ENCODE measurements at regions not wholly inside any gene's neighbourhood (a gene's known extent, or its start where the extent isn't known, plus 50 kb on each side); places are given as distances from the start of the nearest gene placed in this dataset.
A peak's percentile ranks its signal among the peaks of the same experiment; 100 is the strongest.
"Not testable (repeated sequence)": the region's sequence is repeated elsewhere in the genome, so short reads cannot be mapped to it uniquely, and the experiment has no call there.

DNA sequence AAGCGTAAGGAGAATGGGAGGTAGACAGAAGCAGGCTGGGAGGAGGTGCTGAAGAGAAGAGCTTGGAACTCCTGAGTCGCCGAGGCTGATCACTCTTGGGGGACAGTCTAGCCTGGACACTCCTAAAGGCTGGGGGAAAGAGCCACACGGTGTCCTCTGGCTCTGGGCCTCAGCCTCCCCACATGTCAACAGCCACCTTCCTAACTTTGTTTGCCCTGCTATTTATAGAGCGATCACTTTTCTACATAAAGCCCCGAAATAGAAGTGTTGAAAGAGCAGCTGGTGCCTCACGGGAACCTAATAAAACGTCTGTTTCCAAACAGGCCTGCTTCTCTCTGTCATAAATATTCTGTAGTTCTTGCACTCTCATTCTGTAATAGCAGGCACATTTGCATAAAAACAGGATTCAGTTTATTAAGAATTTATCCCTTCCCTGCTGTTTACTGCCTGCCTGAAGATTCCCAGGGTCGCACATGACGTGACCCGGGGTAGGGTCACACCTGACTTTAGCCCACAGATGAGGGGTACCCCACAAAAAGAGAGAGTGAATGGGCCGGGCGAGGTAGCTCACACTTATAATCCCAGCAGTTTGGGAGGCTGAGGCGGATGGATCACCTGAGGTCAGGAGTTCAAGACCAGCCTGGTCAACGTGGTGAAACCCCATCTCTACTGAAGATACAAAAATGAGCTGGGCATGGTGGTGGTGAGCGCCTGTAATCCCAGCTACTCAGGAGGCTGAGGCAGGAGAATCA, 212.5 kb downstream of the TOMM20 start:
- no peak for DNase-seq (ENCODE audit: extremely low read depth in 1 of 11, low read depth in 9 of 11, low spot score in 4 of 11)

DNA sequence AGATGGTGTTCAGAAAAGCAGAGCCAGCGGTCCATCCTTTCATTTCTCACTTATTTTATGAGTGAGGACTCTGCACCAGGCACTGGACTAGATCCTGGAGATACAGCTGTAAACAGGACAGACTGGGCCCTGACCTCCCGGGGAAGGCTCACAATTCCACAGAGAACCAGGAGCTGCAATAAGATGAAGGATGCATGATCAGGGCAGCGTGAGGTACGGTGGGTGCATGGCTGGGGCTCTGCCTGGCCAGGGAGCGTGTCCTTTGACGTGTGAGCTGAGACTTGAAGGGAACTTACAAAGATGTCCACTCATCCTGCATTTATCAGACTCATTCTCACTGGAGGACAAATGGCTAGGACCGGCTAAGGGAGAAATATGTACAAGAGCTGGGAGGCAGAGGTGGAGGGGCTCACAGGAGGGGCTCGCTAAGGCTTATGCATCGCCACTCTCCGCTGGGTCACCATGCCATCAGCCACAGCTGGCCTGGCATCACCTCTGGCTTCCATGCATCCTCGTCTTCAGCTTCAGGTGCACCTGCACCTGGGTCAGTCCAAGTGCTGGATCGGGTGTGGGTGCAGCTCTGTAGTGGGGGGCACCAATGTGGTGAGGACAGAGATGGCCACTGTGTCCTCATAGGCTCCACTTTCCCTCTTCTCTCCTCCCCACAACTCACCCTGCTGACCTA, 213.9 kb downstream of the TOMM20 start:
- DNase-seq (ENCODE audit: extremely low read depth in 1 of 11, low read depth in 9 of 11, low spot score in 4 of 11): no peak

DNA sequence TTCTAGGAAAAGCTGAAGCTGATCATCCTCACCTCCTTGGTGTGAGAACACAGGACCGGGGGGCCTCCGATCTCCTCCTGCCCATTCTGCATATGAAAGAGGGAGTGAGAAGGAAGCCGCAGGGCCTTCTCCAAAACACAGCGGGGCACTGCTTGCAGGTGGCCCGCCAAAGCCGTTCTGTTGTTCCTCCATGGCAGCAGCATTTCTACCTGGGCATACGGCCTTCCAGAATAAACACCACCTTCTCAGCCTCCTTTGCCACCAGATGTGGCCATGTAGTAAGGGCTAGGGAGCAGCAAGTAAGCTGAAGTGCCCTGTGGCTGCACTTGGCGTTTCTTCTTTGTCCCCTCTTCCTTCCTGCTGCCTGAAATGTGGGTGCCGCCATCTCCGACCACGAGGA, 214.9 kb downstream of the TOMM20 start:
- no peak for DNase-seq (ENCODE audit: extremely low read depth in 1 of 11, low read depth in 9 of 11, low spot score in 4 of 11)

DNA sequence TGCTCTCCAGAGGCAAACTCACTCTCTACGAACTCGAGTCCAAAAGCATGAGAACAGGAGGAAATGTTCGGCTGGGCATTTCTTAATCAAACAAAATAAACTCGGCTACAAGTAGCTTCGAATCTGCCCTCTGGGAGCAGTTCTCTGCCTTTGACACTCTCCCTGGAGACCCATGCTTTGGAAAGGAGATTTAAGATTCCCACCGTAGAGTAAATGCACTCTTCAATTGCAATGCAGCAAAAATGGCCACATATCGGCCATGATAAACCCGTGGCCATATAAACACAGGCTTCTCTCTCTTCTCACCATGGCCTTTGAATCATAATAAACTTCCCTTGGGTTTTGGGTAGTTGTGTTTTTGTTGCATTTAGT, 215.4 kb downstream of the TOMM20 start:
- no peak for DNase-seq (ENCODE audit: extremely low read depth in 1 of 11, low read depth in 9 of 11, low spot score in 4 of 11)

DNA sequence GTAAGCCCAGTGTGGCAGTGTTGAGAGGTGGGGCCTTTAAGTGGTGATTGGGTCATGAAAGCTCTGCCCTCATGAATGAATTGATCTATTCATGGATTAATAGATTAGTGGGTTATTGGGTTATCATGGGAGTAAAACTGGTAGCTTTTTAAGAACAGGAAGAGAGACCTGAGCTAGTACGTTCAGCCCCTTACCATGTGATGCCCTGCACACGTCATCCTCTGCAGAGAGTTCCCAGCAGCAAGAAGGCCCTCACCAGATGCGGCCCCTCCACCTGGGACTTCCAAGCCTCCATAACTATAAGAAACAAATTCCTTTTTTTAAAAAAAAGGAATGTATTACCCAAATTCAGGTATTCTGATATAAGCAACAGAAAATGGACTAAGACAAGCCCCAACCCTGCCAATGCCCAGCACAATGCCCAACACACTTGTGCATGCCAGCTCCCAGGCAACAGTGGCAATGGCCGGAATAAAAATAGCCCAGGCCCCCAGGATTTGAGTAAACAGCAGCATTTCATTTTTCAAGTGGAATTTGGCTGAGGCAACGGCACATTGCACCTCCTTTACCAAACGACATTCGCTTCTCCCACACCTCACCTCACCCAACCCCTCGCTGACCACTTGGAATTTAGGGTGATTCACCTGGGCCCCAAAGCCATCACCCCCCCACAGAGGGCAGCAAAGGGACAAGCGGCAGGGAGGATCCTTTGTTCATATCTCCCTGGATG, 215.9 kb downstream of the TOMM20 start:
- DNase-seq (ENCODE audit: extremely low read depth in 1 of 11, low read depth in 9 of 11, low spot score in 4 of 11): no peak

DNA sequence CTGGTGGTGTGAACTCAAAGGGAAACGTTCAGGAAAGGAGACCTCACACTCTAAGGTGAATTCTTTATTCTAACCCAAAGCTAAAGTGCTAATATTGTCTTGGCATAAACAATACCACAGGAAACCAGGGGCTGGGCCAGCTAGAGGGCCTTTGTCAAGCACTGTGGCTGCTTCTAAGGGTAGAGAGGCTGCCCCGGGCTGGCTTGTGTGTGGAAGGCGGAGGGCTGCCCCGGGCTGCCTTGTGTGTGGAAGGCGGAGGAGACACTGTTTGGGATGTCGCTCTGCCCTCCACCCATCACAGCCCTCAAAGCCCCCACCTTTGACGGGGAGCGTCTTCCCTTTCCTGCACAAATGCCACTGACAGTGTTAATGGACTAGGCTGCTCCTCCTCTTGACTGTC, 216.8 kb downstream of the TOMM20 start:
- no peak for DNase-seq (ENCODE audit: extremely low read depth in 1 of 11, low read depth in 9 of 11, low spot score in 4 of 11)

DNA sequence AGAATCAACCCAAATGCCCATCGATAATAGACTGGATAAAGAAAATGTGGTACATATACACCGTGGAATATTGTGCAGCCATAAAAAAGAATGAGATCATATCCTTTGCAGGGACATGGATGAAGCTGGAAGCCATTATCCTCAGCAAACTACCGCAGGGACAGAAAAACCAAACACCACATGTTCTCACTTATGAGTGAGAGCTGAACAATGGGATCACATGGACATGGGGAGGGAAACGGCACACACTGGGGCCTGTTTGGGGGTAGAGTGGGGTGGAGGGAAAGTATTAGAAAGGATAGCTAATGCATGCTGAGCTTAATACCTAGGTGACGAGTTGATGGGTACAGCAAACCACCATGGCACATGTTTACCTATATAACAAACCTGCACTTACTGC, 217.5 kb downstream of the TOMM20 start:
- not testable (repeated sequence) for DNase-seq (ENCODE audit: extremely low read depth in 1 of 11, low read depth in 9 of 11, low spot score in 4 of 11)

DNA sequence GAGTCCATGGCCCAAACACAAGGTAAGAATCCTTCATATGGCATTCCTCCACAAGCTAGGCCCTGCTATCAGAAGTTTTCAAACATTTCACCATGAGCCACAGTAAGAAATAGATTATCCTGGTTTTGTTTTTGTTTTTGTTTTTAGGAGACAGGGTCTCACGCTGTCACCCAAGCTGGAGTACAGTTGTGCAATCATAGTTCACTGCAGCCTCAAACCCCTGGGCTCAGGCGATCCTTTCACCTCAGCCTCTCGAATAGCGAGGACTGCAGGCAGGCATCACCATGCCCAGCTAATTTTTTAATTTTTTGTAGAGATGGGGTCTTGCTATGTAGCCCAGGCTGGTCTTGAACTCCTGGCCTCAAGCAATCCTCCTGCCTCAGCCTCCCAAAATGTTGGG, 218.8 kb downstream of the TOMM20 start:
- DNase-seq (ENCODE audit: extremely low read depth in 1 of 11, low read depth in 9 of 11, low spot score in 4 of 11): no peak

DNA sequence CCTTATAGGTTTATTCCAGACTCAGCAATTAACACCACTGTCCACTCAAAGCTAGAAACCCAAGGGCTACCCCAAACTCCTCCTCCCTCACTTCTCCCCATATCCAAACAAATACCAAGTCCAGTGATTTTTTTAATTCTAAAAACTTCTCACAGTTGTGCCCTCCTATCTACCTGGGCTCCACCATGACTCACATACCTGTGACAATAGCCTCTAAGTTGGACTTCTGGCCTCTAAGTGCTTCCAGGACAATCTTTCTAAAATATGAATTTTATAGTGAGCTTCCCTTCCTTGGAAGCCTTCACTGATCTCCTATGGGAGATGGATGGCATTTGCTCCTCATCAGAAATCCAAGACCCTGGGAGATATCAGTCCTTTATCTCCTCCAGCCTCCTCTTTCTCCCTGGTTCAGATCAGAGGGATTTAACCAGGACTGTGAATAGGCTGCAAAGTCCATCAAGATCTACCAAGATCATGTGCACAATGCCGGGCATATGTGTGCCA, 219.3 kb downstream of the TOMM20 start:
- DNase-seq (ENCODE audit: extremely low read depth in 1 of 11, low read depth in 9 of 11, low spot score in 4 of 11): no peak

DNA sequence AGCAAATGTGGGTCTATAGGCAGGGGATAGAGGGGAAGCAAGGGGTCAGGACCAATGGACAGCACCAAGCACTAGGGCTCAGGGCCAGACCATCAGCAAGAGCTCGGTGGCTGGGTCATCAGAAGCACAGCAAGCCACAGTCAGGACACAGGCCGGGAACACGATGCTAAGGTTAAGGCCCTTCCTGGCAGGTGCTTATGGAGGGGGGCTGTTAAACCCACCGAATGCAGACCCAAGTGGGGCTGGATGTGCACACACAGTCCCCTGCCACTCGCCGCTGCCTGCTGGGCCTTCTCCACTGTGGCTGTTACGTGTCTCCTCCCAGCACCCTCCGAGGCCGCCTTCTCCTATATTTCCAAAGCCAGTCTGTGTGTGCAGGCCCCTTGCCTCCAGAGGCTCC, 220.1 kb downstream of the TOMM20 start:
- DNase-seq (ENCODE audit: extremely low read depth in 1 of 11, low read depth in 9 of 11, low spot score in 4 of 11): no peak

DNA sequence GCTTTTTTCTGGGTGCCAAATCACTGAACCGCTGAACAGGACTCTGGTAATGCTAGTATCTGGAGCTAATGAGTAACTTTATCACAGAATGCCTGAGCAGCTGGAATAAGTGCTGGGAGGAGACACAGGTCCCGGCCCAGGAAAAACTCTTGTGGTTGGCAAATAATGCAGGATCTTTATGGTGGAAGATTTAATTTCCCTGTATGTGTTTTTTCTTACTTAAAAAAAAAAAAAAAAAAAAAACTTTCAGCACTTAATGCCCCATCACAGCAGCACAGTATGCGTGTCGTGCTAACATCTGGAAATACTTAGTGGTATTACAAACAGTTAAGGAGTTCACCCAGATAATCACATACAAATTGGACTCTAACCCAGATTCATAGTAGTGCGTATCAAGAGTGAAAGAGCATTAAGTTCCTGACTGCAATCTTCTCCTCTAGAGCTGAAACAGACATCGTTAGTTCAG, 220.7 kb downstream of the TOMM20 start:
- peak in 2 of 11 donors; percentile 69 to 71 for DNase-seq (ENCODE audit: extremely low read depth in 1 of 11, low read depth in 9 of 11, low spot score in 4 of 11)

DNA sequence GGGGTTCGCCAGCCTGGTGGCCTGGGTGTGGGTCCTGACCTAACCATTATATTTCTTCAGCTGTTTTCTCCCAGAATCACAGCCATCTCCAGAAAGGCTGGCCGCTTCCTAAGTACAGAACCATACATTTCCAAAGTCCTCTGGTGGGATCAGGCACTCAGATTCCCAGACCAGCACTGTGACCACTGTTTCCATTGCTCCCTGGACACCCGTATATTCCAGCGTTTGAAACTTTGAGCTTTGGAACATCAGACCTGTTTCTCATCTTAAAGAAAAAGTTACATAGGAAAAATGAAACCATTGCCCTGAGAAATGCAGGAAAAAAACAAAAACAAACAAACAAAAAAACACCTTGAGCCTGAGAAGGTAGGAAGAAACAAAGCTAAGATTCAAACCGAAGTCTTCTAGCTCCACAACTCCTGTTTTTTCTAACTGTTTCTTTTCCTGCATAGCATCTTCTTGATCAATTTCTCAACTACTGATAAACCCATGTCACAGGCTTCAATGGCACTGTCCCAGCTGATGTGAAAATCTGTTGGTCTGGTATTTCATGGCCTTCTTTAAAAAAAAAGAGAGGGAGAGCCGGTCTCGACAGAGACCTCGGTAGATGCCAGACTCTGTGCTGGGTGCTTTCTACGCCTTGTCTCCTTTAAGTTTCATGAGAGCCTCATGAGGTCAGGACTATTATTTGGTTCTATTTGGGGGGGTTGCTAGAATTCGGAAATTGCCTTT, 221.3 kb downstream of the TOMM20 start:
- DNase-seq (ENCODE audit: extremely low read depth in 1 of 11, low read depth in 9 of 11, low spot score in 4 of 11): no peak

DNA sequence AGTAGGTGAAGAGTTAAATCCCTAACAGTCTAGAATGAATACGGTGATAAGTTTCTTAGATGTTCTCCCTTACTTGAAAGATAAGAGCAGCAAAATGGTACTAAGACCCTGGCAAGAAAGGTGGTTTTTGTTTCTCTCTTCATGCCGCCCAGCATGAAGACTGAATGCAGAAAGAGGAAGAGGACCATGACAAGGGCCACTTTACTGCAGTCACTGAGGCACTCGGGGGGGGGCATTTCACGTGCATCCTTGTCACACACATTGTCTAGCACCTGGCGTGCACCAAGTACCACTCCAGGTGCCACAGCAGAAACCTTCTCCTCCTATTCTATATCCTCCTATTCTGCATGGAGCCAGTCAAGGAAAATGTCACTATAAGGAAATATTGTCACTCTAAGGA, 222.0 kb downstream of the TOMM20 start:
- no peak for DNase-seq (ENCODE audit: extremely low read depth in 1 of 11, low read depth in 9 of 11, low spot score in 4 of 11)

DNA sequence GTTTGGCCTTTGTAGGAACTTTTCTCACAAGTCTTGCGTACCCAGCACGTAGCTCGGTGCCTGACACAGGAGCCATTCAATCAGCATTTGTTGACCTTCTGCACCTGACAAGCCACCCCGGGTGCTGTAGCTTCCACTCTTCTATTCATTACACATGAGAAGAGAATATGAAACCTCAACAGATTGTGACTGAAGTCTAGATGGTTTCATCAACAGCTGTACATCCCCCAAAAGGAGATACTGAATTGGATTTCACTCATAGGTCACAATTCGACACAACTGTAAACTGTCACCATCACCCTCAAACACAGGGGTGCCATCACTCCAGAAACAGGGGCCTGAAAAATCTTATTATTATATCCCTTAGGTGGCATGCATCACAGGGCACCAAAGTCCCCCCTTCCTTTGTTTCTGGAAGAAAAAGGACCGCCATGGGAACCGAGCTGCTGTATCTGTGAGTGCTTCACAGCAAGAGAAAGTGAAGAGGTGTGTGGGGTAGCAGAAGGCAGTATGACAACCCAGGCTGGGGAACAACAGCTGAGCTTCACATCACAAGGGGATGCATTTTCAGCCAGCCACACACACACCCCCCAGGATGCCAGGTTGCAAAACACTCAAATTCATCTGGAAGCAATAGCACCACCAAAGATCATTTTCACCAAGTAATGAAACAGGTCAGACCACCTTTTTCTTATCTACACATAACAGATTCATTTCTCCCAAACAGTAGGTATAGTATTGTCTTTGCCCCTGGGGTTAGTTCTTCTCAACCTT, 225.7 kb downstream of the TOMM20 start:
- DNase-seq (ENCODE audit: extremely low read depth in 1 of 11, low read depth in 9 of 11, low spot score in 4 of 11): no peak

DNA sequence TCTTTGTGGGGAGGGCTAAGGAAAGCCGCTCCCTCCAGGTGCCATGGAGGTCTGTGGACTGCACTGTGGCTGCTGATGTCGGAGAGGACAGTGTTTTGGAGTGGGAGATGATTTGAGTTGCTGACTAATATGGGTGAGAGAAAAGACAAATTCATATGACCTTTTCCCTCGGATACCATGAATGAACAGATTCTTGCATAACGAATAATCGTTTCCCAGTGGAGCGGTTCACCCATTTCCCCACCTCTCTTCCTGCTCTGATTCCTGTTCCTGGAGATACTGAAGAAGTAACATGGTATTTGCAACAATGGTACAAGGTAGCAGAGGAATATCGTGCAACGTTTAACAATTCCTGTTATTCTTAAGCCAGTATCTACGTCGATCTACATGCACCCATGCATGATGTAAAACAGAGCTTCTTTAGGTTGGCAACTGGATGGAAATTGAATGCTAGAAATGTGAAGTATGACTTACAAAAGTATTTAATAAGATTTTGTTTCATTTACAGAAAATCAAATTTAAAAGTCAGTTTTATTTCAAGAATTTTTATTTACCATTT, 227.1 kb downstream of the TOMM20 start:
- no peak for DNase-seq (ENCODE audit: extremely low read depth in 1 of 11, low read depth in 9 of 11, low spot score in 4 of 11)

DNA sequence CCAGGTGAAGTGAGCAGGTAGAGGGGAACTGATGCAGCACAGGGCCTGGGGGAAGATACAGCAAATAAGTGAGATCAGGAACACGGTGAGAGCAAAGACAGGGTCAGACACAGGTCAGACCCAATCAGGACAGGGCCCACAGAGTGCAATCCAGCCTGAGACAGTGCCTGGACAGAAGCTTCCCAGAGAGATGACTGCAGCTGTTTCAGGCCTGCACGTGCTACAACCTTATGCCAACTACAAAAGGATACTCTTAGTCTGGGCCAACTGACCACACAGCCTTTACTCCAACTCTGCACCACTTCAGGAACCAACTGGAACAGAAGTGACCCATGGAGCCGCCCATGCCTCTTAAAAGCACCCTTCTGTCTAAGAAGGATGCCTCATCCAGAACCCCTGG, 228.0 kb downstream of the TOMM20 start:
- DNase-seq (ENCODE audit: extremely low read depth in 1 of 11, low read depth in 9 of 11, low spot score in 4 of 11): no peak

DNA sequence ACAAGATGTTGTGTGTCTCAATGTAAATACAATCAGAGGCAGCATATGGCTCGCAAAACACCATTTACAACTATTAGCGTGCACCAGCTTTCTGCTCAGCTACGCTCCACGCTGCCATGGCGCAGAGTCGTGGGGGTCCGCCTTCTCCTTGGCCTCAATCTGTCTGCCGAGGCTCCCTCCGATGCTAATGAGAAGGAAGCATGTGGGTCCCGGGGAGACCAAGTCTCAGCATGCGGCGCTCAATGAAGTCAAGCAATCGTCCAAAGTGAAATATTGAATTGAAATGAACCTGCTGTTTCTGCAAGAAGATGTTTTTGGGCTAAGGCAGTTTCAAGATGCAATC, 228.9 kb downstream of the TOMM20 start:
- DNase-seq (ENCODE audit: extremely low read depth in 1 of 11, low read depth in 9 of 11, low spot score in 4 of 11): no peak

DNA sequence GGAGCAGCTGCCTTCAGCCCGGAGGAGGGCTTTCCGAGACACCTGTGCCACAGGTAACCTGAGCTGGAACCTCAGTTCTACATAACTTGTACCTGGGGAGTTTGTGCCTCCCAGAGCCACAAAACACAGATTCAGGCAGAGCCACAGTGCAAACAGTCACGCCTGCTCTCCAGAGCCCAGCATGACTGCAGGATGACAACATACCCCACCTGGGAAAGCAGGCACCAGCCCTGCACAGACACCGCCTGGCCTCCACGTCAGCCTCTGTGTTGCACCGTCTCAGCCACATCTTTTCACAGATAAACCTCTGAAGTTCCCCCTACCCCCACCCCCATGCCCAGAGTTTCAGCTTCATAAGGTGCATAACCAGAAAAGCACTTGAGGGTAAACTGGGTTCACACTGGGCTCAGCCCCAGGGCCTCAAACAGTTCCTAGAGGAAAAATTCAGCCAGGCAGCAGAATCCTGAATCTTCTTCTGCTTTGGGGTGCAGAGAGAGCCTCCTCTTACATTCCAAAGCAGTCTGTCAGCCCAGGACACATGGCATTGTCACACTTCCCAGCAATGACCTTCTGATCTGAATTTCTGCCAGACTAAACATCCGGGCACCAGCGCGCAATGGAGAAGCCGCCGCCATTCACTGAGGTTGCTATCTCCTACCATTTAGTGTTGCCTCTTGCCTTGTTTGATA, 229.5 kb downstream of the TOMM20 start:
- DNase-seq (ENCODE audit: extremely low read depth in 1 of 11, low read depth in 9 of 11, low spot score in 4 of 11): no peak
